H9 (cell line): ENCODE measurements at regions not wholly inside any gene's neighbourhood (a gene's known extent, or its start where the extent isn't known, plus 50 kb on each side); places are given as distances from the start of the nearest gene placed in this dataset.

Source experiments
- DNase-seq: peaks from one replicate; pipeline ENCODE4 v3.0.0-alpha.2; 2017
- H2AFZ ChIP-seq: one replicate; pipeline ENCODE4 v1.6.1; 2013; ENCODE audit warnings: mild to moderate bottlenecking, low read length, control low read depth, moderate library complexity
- H2AK5ac ChIP-seq: 2 replicates; pipeline ENCODE4 v1.6.1; 2013; ENCODE audit warnings: low read length, control low read depth, mixed read lengths; ENCODE audit not compliant: insufficient read length
- H2BK120ac ChIP-seq: one replicate; pipeline ENCODE4 v1.6.1; 2013; ENCODE audit warnings: low read depth, mild to moderate bottlenecking, low read length, control low read depth, inconsistent platforms; ENCODE audit not compliant: poor library complexity, severe bottlenecking
- H2BK12ac ChIP-seq: 2 replicates; pipeline ENCODE4 v1.6.1; 2013; ENCODE audit warnings: low read length, control low read depth, mixed read lengths, low read depth; ENCODE audit not compliant: insufficient read length
- H2BK15ac ChIP-seq: 2 replicates; pipeline ENCODE4 v1.6.1; 2013; ENCODE audit warnings: low read depth, low read length, control low read depth
- H2BK20ac ChIP-seq: one replicate; pipeline ENCODE4 v1.6.1; 2013; ENCODE audit warnings: low read depth, mild to moderate bottlenecking, low read length, control low read depth, inconsistent platforms; ENCODE audit not compliant: poor library complexity, severe bottlenecking
- H2BK5ac ChIP-seq: 2 replicates; pipeline ENCODE4 v1.6.1; 2013; ENCODE audit warnings: low read length, control low read depth, mixed read lengths; ENCODE audit not compliant: insufficient read length
- H3K14ac ChIP-seq: 2 replicates; pipeline ENCODE4 v1.6.1; 2013; ENCODE audit warnings: low read length, control low read depth; ENCODE audit not compliant: insufficient read depth
- H3K18ac ChIP-seq: 2 replicates; pipeline ENCODE4 v1.6.1; 2013; ENCODE audit warnings: low read depth, mild to moderate bottlenecking, mixed read lengths, low read length, control low read depth; ENCODE audit not compliant: insufficient read length
- H3K23ac ChIP-seq: 2 replicates; pipeline ENCODE4 v1.6.1; 2013; ENCODE audit warnings: low read length, control low read depth, mixed read lengths, low read depth; ENCODE audit not compliant: insufficient read length
- H3K23me2 ChIP-seq: 2 replicates; pipeline ENCODE4 v1.6.1; 2013; ENCODE audit warnings: low read depth, mild to moderate bottlenecking, mixed read lengths, low read length, control low read depth; ENCODE audit not compliant: insufficient read length, poor library complexity, severe bottlenecking
- H3K27ac ChIP-seq: 2 replicates; pipeline ENCODE4 v1.5.1; 2013; ENCODE audit warnings: low read length, control low read depth, mixed read lengths, low read depth; ENCODE audit not compliant: insufficient read length
- H3K27me3 ChIP-seq: 2 replicates; pipeline ENCODE4 v1.6.1; 2013; ENCODE audit warnings: low read length, control low read depth, inconsistent platforms; ENCODE audit not compliant: insufficient read depth
- H3K4ac ChIP-seq: 2 replicates; pipeline ENCODE4 v1.6.1; 2013; ENCODE audit warnings: low read depth, mild to moderate bottlenecking, control low read depth, inconsistent platforms, low read length, moderate library complexity
- H3K4me1 ChIP-seq: 2 replicates; pipeline ENCODE4 v1.6.1; 2013; ENCODE audit warnings: low read length, control low read depth, inconsistent platforms; ENCODE audit not compliant: insufficient read depth
- H3K4me2 ChIP-seq: 2 replicates; pipeline ENCODE4 v1.6.1; 2013; ENCODE audit warnings: low read length, control low read depth, mixed read lengths; ENCODE audit not compliant: insufficient read length, insufficient read depth
- H3K56ac ChIP-seq: 2 replicates; pipeline ENCODE4 v1.6.1; 2013; ENCODE audit warnings: low read depth, mild to moderate bottlenecking, mixed read lengths, low read length, control low read depth; ENCODE audit not compliant: insufficient read length
- H3K79me1 ChIP-seq: 2 replicates; pipeline ENCODE4 v1.6.1; 2013; ENCODE audit warnings: low read depth, mild to moderate bottlenecking, moderate library complexity, low read length, control low read depth, inconsistent platforms; ENCODE audit not compliant: insufficient read depth, poor library complexity, severe bottlenecking
- H3K79me2 ChIP-seq: 2 replicates; pipeline ENCODE4 v1.6.1; 2013; ENCODE audit warnings: low read length, control low read depth, inconsistent platforms; ENCODE audit not compliant: insufficient read depth
- H3K9ac ChIP-seq: 2 replicates; pipeline ENCODE4 v1.6.1; 2013; ENCODE audit warnings: low read length, control low read depth, mixed read lengths; ENCODE audit not compliant: insufficient read length; ENCODE audit errors: extremely low read depth
- H3K9me3 ChIP-seq: one replicate; pipeline ENCODE4 v1.6.1; 2013; ENCODE audit warnings: low read depth, low read length, inconsistent platforms; ENCODE audit not compliant: control insufficient read depth
- H3T11ph ChIP-seq: one replicate; pipeline ENCODE4 v1.6.1; 2013; ENCODE audit warnings: mild to moderate bottlenecking, low read length, control low read depth, inconsistent platforms
- H4K20me1 ChIP-seq: one replicate; pipeline ENCODE4 v1.6.1; 2013; ENCODE audit not compliant: control insufficient read depth, insufficient read length, insufficient read depth
- H4K5ac ChIP-seq: 2 replicates; pipeline ENCODE4 v1.6.1; 2013; ENCODE audit warnings: low read depth, mild to moderate bottlenecking, mixed read lengths, low read length, control low read depth; ENCODE audit not compliant: insufficient read length
- H4K8ac ChIP-seq: replicated peaks from 2 replicates; pipeline ENCODE4 v1.6.1; 2013; ENCODE audit warnings: low read length, control low read depth, mixed read lengths, low read depth; ENCODE audit not compliant: insufficient read length
- H4K91ac ChIP-seq: 2 replicates; pipeline ENCODE4 v1.6.1; 2013; ENCODE audit warnings: low read depth, mild to moderate bottlenecking, moderate library complexity, mixed read lengths, low read length, control low read depth; ENCODE audit not compliant: insufficient read length
- H3K27ac Mint-ChIP-seq, 3 experiments: 2 replicates in 2 of 3; 3 replicates in 1 of 3; pipeline ENCODE4 v1.8.0; 2020 to 2021; ENCODE audit warnings: mixed read lengths in 3 of 3, mild to moderate bottlenecking in 1 of 3, moderate library complexity in 1 of 3
- H3K27me3 Mint-ChIP-seq: 2 replicates; pipeline ENCODE4 v1.8.0; 2021; ENCODE audit warnings: low read depth, mild to moderate bottlenecking, moderate library complexity, mixed read lengths
- H3K36me3 Mint-ChIP-seq, 3 experiments: 2 replicates in 2 of 3; 3 replicates in 1 of 3; pipeline ENCODE4 v1.8.0; 2020 to 2021; ENCODE audit warnings: low read depth in 3 of 3, mixed read lengths in 3 of 3; ENCODE audit not compliant: insufficient read depth in 1 of 3
- H3K4me1 Mint-ChIP-seq, 2 experiments: 2 replicates each; pipeline ENCODE4 v1.8.0; 2020; ENCODE audit warnings: mixed read lengths in 2 of 2
- H3K4me3 Mint-ChIP-seq, 2 experiments: 2 replicates in 1 of 2; 3 replicates in 1 of 2; pipeline ENCODE4 v1.8.0; 2020 to 2021; ENCODE audit warnings: mild to moderate bottlenecking in 2 of 2, mixed read lengths in 2 of 2, moderate library complexity in 1 of 2
- H3K9me3 Mint-ChIP-seq, 2 experiments: 2 replicates in 1 of 2; 3 replicates in 1 of 2; pipeline ENCODE4 v1.8.0; 2020; ENCODE audit warnings: mild to moderate bottlenecking in 2 of 2, mixed read lengths in 2 of 2, moderate library complexity in 1 of 2
- CTCF ChIP-seq: fragments of 200-600 bp; sonication (generic); conservative IDR thresholded peaks from 3 replicates; pipeline ENCODE4 v1.8.0; 2021; ENCODE audit warnings: antibody characterized with exemption, mild to moderate bottlenecking
- WGBS: extraction: QIAGEN DNeasy Blood & Tissue Kit; methylation state at CpG from one replicate; pipeline ENCODE4 v1.1.7; 2013; ENCODE audit warnings: missing lambda C conversion rate, low lambda C conversion rate, mixed read lengths; ENCODE audit not compliant: insufficient read length; ENCODE audit errors: extremely low coverage; 5-methylcytosine and 5-hydroxymethylcytosine counted together

- Mint-ChIP-seq H3K36me3 (no peaks in the 10 kb centered on the region; a peak in 1 of 7 replicates), H3K4me3 (no peak overlapping the region; a peak in 2 of 5 replicates), H3K27ac (no peak overlapping the region), H3K4me1 (peaks cover 52 to 63% of the 10 kb centered on the region in 2 experiments), H3K27me3 (peaks cover 83% of the 10 kb centered on the region), H3K9me3 (no peaks in the 10 kb centered on the region; a peak in 1 of 5 replicates)
- Histone ChIP-seq H3K27me3 (peaks cover 11% of the 10 kb centered on the region; the same call in 1 of the 2 replicates), H3K18ac (no peak overlapping the region), H3K4me1 (peaks cover 5% of the 10 kb centered on the region; the same call in 1 of the 2 replicates), H2AFZ (no peak overlapping the region), H2BK20ac (no peak overlapping the region), H3K14ac (no peak overlapping the region; the same call in 1 of the 2 replicates), H4K20me1 (no peaks in the 10 kb centered on the region), H3K79me2 (no peaks in the 10 kb centered on the region), H2BK120ac (no peak overlapping the region), H3K4ac (no peak overlapping the region), H2BK15ac (no peak overlapping the region), H4K5ac (no peak overlapping the region), H2BK5ac (no peak overlapping the region), H3K9me3 (no peaks in the 10 kb centered on the region), H3K56ac (no peak overlapping the region), H2AK5ac (no peak overlapping the region), H3K27ac (no peak overlapping the region), H3K23me2 (peaks cover 12% of the 10 kb centered on the region), H2BK12ac (no peak overlapping the region), H3K79me1 (no peaks in the 10 kb centered on the region), H4K91ac (no peak overlapping the region), H3K4me2 (no peak overlapping the region), H3K23ac (no peak overlapping the region), H3K9ac (no peak overlapping the region), H3T11ph (no peak overlapping the region), H4K8ac (no peak overlapping the region)
- no peak for DNase-seq
- no peak for TF ChIP-seq CTCF
- no CpG with 5 or more reads among the region's 11 CpGs for WGBS
These were observed 130.1 kb downstream of the C9orf50 start for GRCh38 chr9:129490583-129491486.
